ENCODE measurements at regions not wholly inside any gene's neighbourhood (a gene's known extent, or its start where the extent isn't known, plus 50 kb on each side); places are given as distances from the start of the nearest gene placed in this dataset.

GRCh38 chr22:48688366-48688765 lies 1139.3 kb downstream of the BRD1 start:
- Histone ChIP-seq H3K4me1 (ENCODE audit: control insufficient read depth, insufficient read depth, low read length) (no peaks in the 10 kb centered on the region), H3K27ac (ENCODE audit: extremely low read depth, low read depth, low read length) (no peak overlapping the region), H3K9me3 (ENCODE audit: control insufficient read depth, insufficient read depth, low read depth, low read length) (no peaks in the 10 kb centered on the region), H3K36me3 (ENCODE audit: control insufficient read depth in 2 of 2, insufficient read depth in 1 of 2, low read length in 2 of 2) (no peaks in the 10 kb centered on the region), H3K4me3 (ENCODE audit: low read depth, low read length) (no peak overlapping the region)
- CTCF ChIA-PET: no interaction called here
- POLR2A ChIA-PET: interaction anchor here (0.9 kb wide), 1 partner anchor 93 kb away, joined by 4 read pairs; no protein-coding TSS in a partner anchor
- no peak for TF ChIP-seq SP3 (tag by site-specific recombination; IDR thresholded peaks at IDR 0.05)

- H3K9me3 ChIP-seq (ENCODE audit: control insufficient read depth, insufficient read depth, low read depth, low read length): no peaks in the 10 kb centered on the region
- no peak overlapping the region for H3K4me3 ChIP-seq (ENCODE audit: low read depth, low read length)
- no peaks in the 10 kb centered on the region for H3K4me1 ChIP-seq (ENCODE audit: control insufficient read depth, insufficient read depth, low read length)
- TF ChIP-seq MZF1 (tag by site-specific recombination; IDR thresholded peaks at IDR 0.05; ENCODE audit: borderline replicate concordance): no peak
- TF ChIP-seq ZSCAN23 (tag by site-specific recombination; IDR thresholded peaks at IDR 0.05): no peak
- no peak for TF ChIP-seq ZNF677 (tag by site-specific recombination; IDR thresholded peaks at IDR 0.05)
- H3K27ac ChIP-seq (ENCODE audit: extremely low read depth, low read depth, low read length): no peak overlapping the region
- H3K36me3 ChIP-seq (ENCODE audit: control insufficient read depth in 2 of 2, insufficient read depth in 1 of 2, low read length in 2 of 2): no peaks in the 10 kb centered on the region
- ChIA-PET CTCF (no interaction called here), POLR2A (no interaction called here)
Measured at GRCh38 chr22:48687606-48688005, 1140.1 kb downstream of the BRD1 start.

GRCh38 chr22:48686694-48687302 lies 1140.9 kb downstream of the BRD1 start:
- H3K9me3 ChIP-seq (ENCODE audit: control insufficient read depth, insufficient read depth, low read depth, low read length): no peaks in the 10 kb centered on the region
- TF ChIP-seq ZNF148 (tag by site-specific recombination; IDR thresholded peaks at IDR 0.05; ENCODE audit: borderline replicate concordance) (0 out of 2 replicates have a peak, but pooled peaks have one; percentile 36), ZNF366 (tag by site-specific recombination; conservative IDR thresholded peaks at IDR 0.05) (peak; percentile 95), ZNF18 (tag by site-specific recombination; IDR thresholded peaks at IDR 0.05) (no peak), ZNF600 (tag by site-specific recombination; IDR thresholded peaks at IDR 0.05) (no peak), ZBTB17 (tag by site-specific recombination; IDR thresholded peaks at IDR 0.05) (peak; percentile 98), ZNF548 (tag by site-specific recombination; IDR thresholded peaks at IDR 0.05) (no peak), EGR2 (tag by site-specific recombination; IDR thresholded peaks at IDR 0.05; ENCODE audit: low read depth) (peak; percentile 62; the same call in 1 of the 2 replicates)
- no peak overlapping the region for H3K27ac ChIP-seq (ENCODE audit: extremely low read depth, low read depth, low read length)
- no peak overlapping the region for H3K4me3 ChIP-seq (ENCODE audit: low read depth, low read length)
- ChIA-PET POLR2A (no interaction called here), CTCF (no interaction called here)
- no peaks in the 10 kb centered on the region for H3K36me3 ChIP-seq (ENCODE audit: control insufficient read depth in 2 of 2, insufficient read depth in 1 of 2, low read length in 2 of 2)
- no peaks in the 10 kb centered on the region for H3K4me1 ChIP-seq (ENCODE audit: control insufficient read depth, insufficient read depth, low read length)

- no peaks in the 10 kb centered on the region for H3K36me3 ChIP-seq (ENCODE audit: control insufficient read depth in 2 of 2, insufficient read depth in 1 of 2, low read length in 2 of 2)
- H3K4me1 ChIP-seq (ENCODE audit: control insufficient read depth, insufficient read depth, low read length): no peaks in the 10 kb centered on the region
- POLR2A ChIA-PET: no interaction called here
- no peak overlapping the region for H3K4me3 ChIP-seq (ENCODE audit: low read depth, low read length)
- no peaks in the 10 kb centered on the region for H3K9me3 ChIP-seq (ENCODE audit: control insufficient read depth, insufficient read depth, low read depth, low read length)
- no peak overlapping the region for H3K27ac ChIP-seq (ENCODE audit: extremely low read depth, low read depth, low read length)
- CTCF ChIA-PET: no interaction called here
- TF ChIP-seq PRDM6 (tag by site-specific recombination; IDR thresholded peaks at IDR 0.05) (no peak), ZBTB21 (tag by site-specific recombination; IDR thresholded peaks at IDR 0.05) (no peak), ZBTB48 (tag by site-specific recombination; IDR thresholded peaks at IDR 0.05) (no peak), ZNF202 (tag by site-specific recombination; IDR thresholded peaks at IDR 0.05; ENCODE audit: borderline replicate concordance) (no peak), ZNF112 (tag by site-specific recombination; IDR thresholded peaks at IDR 0.05) (no peak), ZNF785 (tag by site-specific recombination; IDR thresholded peaks at IDR 0.05) (no peak), TSHZ1 (tag by site-specific recombination; IDR thresholded peaks at IDR 0.05; ENCODE audit: borderline replicate concordance) (no peak), ZXDB (tag by site-specific recombination; IDR thresholded peaks at IDR 0.05) (no peak), KLF7 (tag by site-specific recombination; IDR thresholded peaks at IDR 0.05; ENCODE audit: borderline replicate concordance) (no peak)
Measured at GRCh38 chr22:48685767-48686166, 1141.9 kb downstream of the BRD1 start.
